NB4 (cell line): ENCODE measurements at regions not wholly inside any gene's neighbourhood (a gene's known extent, or its start where the extent isn't known, plus 50 kb on each side); places are given as distances from the start of the nearest gene placed in this dataset.

Experiments used
- DNase-seq: peaks from one replicate; pipeline ENCODE4 v3.0.0; 2010; ENCODE audit warnings: low read depth
- H3K4me3 ChIP-seq: one replicate; pipeline ENCODE4 v1.5.1; 2011; ENCODE audit warnings: mild to moderate bottlenecking, low read depth, low read length, moderate library complexity
- MYC ChIP-seq: IDR thresholded peaks from 2 replicates; pipeline ENCODE4 v1.6.1; 2011; ENCODE audit warnings: low read depth, low read length
- POLR2A ChIP-seq: IDR thresholded peaks from 2 replicates; pipeline ENCODE4 v1.6.1; 2011; ENCODE audit warnings: mild to moderate bottlenecking; ENCODE audit not compliant: insufficient read length; ENCODE audit errors: extremely low read depth
- TF ChIP-seq, protein P1 (sequence below): IDR thresholded peaks from one replicate; pipeline ENCODE4 v1.5.1; 2012; ENCODE audit warnings: low read depth, low read length
- TF ChIP-seq, protein P2 (sequence below): IDR thresholded peaks from 2 replicates; pipeline ENCODE4 v1.6.1; 2011; ENCODE audit warnings: low read depth, low read length

DNA sequence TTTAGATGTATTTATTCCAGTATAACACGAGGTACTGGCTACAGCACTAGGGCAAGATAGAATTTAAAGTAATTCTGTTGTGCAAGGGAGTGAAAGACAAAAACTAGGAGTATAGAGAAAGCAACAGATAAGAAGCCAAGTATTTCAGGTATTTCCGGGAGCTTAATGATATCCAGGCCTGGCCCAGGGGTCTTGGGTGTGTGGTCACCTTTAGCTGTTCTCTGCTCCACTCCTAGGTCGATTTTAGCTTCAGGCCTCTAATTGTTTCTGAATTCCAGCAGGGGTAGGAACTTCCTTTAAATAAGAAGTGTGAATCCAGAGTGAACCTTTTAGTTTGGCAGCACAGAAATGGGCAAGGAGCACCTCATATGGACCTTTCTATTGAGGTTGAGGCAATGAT, 342.3 kb upstream of the MYT1L start:
- no peak overlapping the region for H3K4me3 ChIP-seq
- TF ChIP-seq, protein P1, sequence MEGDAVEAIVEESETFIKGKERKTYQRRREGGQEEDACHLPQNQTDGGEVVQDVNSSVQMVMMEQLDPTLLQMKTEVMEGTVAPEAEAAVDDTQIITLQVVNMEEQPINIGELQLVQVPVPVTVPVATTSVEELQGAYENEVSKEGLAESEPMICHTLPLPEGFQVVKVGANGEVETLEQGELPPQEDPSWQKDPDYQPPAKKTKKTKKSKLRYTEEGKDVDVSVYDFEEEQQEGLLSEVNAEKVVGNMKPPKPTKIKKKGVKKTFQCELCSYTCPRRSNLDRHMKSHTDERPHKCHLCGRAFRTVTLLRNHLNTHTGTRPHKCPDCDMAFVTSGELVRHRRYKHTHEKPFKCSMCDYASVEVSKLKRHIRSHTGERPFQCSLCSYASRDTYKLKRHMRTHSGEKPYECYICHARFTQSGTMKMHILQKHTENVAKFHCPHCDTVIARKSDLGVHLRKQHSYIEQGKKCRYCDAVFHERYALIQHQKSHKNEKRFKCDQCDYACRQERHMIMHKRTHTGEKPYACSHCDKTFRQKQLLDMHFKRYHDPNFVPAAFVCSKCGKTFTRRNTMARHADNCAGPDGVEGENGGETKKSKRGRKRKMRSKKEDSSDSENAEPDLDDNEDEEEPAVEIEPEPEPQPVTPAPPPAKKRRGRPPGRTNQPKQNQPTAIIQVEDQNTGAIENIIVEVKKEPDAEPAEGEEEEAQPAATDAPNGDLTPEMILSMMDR, result no peak
- no peak for TF ChIP-seq POLR2A
- TF ChIP-seq, protein P2, sequence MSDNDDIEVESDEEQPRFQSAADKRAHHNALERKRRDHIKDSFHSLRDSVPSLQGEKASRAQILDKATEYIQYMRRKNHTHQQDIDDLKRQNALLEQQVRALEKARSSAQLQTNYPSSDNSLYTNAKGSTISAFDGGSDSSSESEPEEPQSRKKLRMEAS, result no peak
- no peak for TF ChIP-seq MYC
- no peak for DNase-seq

DNA sequence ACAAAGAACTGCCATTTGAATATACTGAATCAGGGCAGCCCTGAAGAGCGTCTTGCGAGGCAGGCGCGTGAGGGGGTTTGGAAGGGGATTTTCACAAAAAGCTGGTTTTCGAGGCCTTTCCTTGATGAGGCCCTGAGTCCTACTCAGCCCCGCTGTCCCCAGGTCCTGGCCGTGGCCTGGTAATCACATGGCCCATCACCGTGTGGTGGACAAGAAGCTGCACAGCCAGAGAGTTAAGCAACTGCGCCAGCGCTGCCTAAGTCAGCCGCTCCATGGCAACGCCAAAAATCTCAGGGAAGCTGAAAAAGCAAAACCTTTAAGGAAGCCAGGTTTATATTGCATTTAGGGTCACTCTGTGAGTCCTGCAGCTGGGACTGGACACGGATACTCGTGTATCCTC, 341.2 kb upstream of the MYT1L start:
- no peak for DNase-seq
- TF ChIP-seq POLR2A (no peak), MYC (no peak)
- TF ChIP-seq, protein P1, result no peak
- TF ChIP-seq, protein P2, result no peak

DNA sequence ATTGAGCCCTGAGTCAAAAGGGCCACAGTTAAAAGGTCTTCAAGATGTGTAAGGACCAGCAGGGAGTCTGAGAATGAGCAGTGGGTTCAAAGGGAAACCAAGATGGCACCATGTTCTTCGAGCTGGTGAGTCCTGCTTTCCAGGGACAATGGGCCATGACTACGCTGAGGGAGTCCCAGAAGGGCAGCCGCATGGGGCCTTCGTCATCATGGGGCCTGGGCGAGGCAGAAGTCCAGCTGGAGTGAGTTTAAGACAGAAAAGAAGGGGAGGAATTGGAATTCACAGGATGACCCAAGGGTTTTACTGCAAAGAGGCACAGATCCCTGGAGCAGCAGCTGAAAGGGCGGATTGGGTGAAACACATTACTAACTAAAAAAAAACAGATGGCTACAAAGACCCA, 340.8 kb upstream of the MYT1L start:
- TF ChIP-seq POLR2A (no peak), MYC (no peak)
- TF ChIP-seq, protein P2, result no peak
- TF ChIP-seq, protein P1, result no peak
- DNase-seq, result no peak
- no peak overlapping the region for H3K4me3 ChIP-seq

More for the DNA sequence above, 341.2 kb upstream of the MYT1L start:
- no peak overlapping the region for H3K4me3 ChIP-seq

DNA sequence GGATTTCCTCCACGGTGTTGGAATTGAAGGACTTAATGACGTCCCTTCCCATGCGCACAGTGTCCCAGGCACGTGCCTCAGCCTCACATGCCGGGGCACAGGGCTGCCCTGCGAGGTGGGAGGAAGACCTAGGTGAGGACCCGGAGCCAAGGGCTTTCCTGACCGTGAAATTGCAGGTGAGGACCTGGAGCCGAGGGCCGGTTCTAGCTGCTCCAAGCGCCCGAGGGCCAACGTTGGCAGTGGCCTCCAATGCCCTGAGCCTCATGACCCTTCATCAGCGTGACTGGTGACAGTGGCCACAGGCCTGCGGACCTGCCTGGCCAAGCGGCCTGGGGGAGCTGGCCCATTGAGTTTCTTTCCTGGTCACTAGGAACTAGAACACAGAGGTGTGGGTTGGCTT, 338.2 kb upstream of the MYT1L start:
- TF ChIP-seq, protein P1, result no peak
- TF ChIP-seq POLR2A, result no peak
- TF ChIP-seq MYC, result no peak
- TF ChIP-seq, protein P2, result no peak
- H3K4me3 ChIP-seq, result no peak overlapping the region
- no peak for DNase-seq

DNA sequence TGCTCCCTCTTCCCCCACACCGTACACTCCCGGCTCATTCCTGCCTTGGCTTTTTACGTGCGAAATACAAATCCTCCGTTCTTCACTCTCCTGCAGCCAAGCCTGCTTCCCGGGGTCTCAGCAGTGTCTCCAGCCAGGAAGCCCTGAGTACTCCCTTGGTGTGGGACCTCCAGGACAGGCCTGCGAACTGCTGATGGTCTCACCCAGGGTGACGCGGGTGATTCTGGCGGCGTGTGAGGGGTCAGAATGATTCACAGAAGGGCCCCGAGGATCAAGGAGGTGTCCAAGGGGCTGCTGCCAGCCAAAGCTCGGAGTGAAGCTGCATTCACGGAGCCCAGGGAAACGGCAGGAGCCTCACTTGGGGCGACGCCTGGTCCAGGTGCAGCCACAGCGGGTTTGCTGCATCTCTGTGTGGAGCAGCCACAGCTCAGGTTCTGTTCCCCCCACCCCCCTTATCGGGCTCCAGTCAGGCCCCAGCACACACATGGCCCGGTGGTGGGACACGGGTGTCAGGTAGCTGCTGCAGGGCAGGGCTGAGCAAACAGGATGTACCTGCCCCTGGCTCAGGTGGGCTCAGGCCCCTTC, 337.7 kb upstream of the MYT1L start:
- H3K4me3 ChIP-seq, result no peak overlapping the region
- DNase-seq, result no peak
- TF ChIP-seq, protein P2, result no peak
- TF ChIP-seq POLR2A (no peak), MYC (no peak)
- TF ChIP-seq, protein P1, result no peak
